ENCODE measurements at regions not wholly inside any gene's neighbourhood (a gene's known extent, or its start where the extent isn't known, plus 50 kb on each side); places are given as distances from the start of the nearest gene placed in this dataset.
"Not testable (repeated sequence)": the region's sequence is repeated elsewhere in the genome, so short reads cannot be mapped to it uniquely, and the experiment has no call there.

GRCh38 chr2:31736695-31737454 lies 156.1 kb upstream of the SRD5A2 start:
- no peak for DNase-seq

- DNase-seq, result no peak
Measured at GRCh38 chr2:31735716-31736115, 155.0 kb upstream of the SRD5A2 start.

- no peak for DNase-seq
Measured at GRCh38 chr2:31729442-31730092, 148.8 kb upstream of the SRD5A2 start.

- DNase-seq, result no peak
Measured at GRCh38 chr2:31729065-31729439, 148.3 kb upstream of the SRD5A2 start.

- DNase-seq, result no peak
Measured at GRCh38 chr2:31728406-31729064, 147.8 kb upstream of the SRD5A2 start.

DNA sequence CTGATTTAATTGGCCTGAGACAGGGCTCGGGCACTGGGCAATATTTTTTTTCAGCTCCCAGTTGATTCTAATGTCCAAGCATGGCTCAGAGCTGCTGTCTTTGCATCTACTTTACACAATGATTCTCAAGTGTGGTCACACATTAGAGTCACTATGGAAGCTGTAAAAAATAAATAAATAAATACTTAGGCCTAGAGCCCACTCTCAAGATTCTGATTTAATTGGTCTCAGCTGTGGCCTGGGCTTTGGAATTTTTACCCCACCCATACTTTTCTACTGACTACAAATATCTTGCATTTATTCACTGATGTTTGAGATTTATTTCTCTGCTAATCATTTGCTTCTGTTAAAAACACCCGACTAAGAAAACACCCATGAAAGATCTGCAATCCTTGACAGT lies 145.7 kb upstream of the SRD5A2 start:
- DNase-seq, result no peak

DNA sequence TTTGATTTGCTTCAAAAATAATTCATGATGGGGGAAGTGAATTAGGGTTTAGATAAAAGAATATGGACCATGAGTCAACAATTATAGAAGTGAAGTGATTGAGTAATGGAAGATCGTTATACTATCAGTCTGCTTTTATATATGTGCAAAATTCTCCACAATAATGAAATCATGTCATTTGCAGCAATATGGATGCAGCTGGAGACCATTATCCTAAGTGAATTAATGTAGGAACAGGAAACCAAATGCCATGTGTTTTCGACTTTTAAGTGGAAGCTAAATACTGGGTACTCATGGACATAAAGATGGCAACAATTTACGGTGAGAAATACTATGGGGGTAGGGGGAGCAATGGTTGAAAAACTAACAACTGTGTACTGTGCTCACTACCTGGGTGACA lies 144.7 kb upstream of the SRD5A2 start:
- DNase-seq, result no peak

- DNase-seq, result no peak
Measured at GRCh38 chr2:31711737-31712136, 131.0 kb upstream of the SRD5A2 start.

- no peak for DNase-seq
Measured at GRCh38 chr2:31710121-31710520, 129.4 kb upstream of the SRD5A2 start.

GRCh38 chr2:31707992-31708391 lies 127.3 kb upstream of the SRD5A2 start:
- DNase-seq, result no peak

GRCh38 chr2:31704561-31705212 lies 123.9 kb upstream of the SRD5A2 start:
- DNase-seq, result no peak

DNA sequence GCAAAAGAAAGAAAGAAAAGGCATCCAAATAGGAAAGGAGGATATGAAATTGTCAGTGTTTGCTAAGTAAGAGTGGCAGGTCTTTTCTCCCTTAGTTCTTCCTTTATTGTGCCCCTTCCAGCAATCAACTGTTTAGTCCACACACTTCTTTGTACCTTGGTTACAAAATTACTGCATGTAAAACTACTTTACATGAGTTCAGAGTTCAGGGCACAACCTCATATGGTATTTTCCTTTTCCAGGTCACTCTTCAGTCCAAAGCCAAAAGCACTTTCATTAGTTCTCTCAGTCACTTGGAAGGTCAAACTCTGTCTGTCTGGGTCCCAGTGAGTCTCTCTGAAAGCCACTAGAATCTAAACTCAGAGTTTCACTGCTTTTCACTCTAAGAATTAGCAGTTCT lies 122.5 kb upstream of the SRD5A2 start:
- no peak for DNase-seq

DNA sequence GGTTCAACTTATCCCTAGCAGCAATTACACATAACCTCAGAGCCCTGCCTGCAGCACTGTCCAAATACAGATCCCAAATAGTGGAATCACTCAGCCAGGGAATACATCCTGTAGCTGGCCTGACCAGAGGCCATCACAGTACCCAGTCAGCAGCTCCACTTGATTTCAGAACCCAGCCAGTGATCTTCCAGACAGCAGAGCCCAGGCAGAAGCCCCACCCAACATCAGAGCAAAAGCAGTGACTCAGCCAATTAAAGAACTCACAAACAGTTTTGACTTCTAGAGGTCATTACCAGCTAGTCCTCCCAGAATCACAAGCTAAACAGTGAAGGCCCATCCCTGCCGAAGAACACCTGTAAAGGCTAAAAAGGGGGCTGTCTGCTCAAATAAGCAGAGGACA lies 118.0 kb upstream of the SRD5A2 start:
- DNase-seq, result no peak

- DNase-seq, result no peak
Measured at GRCh38 chr2:31696068-31696467, 115.3 kb upstream of the SRD5A2 start.

- no peak for DNase-seq
Measured at GRCh38 chr2:31694444-31694843, 113.7 kb upstream of the SRD5A2 start.

GRCh38 chr2:31693882-31694281 lies 113.1 kb upstream of the SRD5A2 start:
- DNase-seq, result no peak

- no peak for DNase-seq
Measured at GRCh38 chr2:31688282-31688681, 107.5 kb upstream of the SRD5A2 start.

DNA sequence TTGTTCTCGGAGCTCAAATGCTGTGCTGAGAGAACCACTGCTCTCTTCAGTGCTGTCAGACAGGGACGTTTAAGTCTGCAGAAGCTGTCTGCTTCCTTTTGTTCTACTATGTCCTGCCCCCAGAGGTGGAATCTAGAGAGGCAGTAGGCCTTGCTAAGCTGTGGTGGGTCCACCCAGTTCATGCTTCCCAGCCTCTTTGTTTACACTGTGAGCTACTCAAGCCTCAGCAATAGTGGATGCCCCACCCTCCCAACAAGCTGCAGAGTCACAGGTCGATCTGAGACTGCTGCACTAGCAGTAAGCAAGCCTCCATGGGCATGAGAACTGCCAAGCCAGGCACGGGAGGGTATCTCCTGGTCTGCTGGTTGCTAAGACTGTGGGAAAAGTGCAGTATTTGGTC lies 102.8 kb upstream of the SRD5A2 start:
- DNase-seq, result not testable (repeated sequence)

- no peak for DNase-seq
Measured at GRCh38 chr2:31675485-31675901, 94.8 kb upstream of the SRD5A2 start.

DNA sequence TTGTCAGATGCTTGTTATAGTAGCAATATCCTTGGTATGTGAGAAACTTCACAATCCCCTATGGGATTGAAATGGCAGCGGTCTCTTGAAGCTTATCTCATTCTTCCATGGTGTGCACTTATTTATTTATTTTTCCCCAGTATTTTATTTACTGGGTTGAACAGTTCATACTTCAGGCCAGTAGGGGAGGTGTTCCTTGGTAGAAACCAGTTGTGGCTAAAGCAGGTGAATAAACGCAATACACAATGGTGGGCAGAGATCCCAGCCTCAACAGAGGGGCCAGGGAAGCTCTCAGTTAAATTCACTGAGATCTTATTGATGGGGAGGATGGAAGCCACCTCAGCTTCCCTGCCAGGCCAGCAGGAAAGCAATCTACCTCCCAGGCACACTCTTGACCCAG lies 93.7 kb upstream of the SRD5A2 start:
- DNase-seq, result no peak

- no peak for DNase-seq
Measured at GRCh38 chr2:31666878-31667277, 86.1 kb upstream of the SRD5A2 start.

- DNase-seq, result no peak
Measured at GRCh38 chr2:31664949-31665724, 84.4 kb upstream of the SRD5A2 start.

DNA sequence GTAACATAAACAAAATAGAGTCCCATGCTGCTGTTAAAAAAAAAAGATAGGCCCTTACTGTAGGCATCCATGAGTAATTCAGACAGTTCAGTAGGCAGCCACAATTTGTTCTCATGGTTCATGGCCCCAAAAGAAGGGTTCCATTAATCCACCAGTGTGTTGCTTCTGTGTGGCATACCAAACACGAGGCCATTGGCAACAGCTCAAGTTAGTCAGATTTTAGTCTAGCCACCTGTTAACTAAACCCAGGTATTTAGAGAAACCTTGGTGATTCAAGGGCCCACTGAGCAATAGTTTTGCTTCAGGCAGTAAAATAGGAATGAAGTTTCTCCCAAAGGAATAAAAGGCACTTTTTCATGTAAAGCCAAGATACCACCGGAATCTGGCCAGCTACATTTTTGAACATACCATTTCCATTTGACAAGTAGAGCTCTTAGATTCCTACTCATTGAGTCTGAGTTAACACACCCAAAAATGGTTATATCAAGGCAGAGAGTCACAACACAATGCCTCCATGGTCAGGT lies 80.1 kb upstream of the SRD5A2 start:
- DNase-seq, result no peak

All from bone marrow (tissue), 2 donors.